GM12892 (cell line): ENCODE measurements at regions not wholly inside any gene's neighbourhood (a gene's known extent, or its start where the extent isn't known, plus 50 kb on each side); places are given as distances from the start of the nearest gene placed in this dataset.
"Not testable (repeated sequence)": the region's sequence is repeated elsewhere in the genome, so short reads cannot be mapped to it uniquely, and the experiment has no call there.

Experiments used
- POLR2A ChIP-seq: IDR thresholded peaks from 2 replicates; pipeline ENCODE4 v1.6.1; 2011; ENCODE audit warnings: low read depth, low read length, control low read depth
- POLR2AphosphoS5 ChIP-seq: IDR thresholded peaks from 2 replicates; pipeline ENCODE4 v1.6.1; 2011; ENCODE audit warnings: low read depth, low read length, control low read depth
- TAF1 ChIP-seq: IDR thresholded peaks from 2 replicates; pipeline ENCODE4 v1.6.1; 2011; ENCODE audit warnings: low read depth, mild to moderate bottlenecking, control low read depth, low read length, borderline replicate concordance

GRCh38 chr20:40911152-40911551 is 117.5 kb upstream of the TOP1 start:
- not testable (repeated sequence) for TF ChIP-seq POLR2A, POLR2AphosphoS5, TAF1
